ENCODE measurements at regions not wholly inside any gene's neighbourhood (a gene's known extent, or its start where the extent isn't known, plus 50 kb on each side); places are given as distances from the start of the nearest gene placed in this dataset.

DNA sequence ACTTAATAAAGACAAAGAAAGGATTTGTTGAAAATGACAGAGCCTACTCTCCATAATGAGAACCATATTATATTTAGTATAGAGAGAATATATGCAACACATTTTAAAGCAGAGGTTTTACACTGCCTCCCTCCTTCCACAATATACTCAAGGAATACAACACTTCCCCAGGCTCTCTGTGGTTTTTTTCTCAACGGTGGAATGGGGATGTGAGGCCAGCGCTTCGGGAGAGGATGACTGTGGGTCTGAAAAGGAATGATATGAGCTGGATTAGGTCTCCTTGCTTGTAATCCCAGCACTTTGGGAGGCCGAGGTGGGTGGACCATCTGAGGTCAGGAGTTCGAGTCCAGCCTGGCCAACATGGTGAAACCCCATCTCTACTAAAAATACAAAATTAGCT, 348.7 kb upstream of the KLF3 start:
- ChIA-PET CTCF (interaction anchor here (0.9 to 7.2 kb wide), 5 partner anchors 9 to 415 kb away, joined by 3 to 47 read pairs (median 4); no protein-coding TSS in a partner anchor), POLR2A (no interaction called here)
- TF ChIP-seq, protein P1, sequence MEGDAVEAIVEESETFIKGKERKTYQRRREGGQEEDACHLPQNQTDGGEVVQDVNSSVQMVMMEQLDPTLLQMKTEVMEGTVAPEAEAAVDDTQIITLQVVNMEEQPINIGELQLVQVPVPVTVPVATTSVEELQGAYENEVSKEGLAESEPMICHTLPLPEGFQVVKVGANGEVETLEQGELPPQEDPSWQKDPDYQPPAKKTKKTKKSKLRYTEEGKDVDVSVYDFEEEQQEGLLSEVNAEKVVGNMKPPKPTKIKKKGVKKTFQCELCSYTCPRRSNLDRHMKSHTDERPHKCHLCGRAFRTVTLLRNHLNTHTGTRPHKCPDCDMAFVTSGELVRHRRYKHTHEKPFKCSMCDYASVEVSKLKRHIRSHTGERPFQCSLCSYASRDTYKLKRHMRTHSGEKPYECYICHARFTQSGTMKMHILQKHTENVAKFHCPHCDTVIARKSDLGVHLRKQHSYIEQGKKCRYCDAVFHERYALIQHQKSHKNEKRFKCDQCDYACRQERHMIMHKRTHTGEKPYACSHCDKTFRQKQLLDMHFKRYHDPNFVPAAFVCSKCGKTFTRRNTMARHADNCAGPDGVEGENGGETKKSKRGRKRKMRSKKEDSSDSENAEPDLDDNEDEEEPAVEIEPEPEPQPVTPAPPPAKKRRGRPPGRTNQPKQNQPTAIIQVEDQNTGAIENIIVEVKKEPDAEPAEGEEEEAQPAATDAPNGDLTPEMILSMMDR (IDR thresholded peaks at IDR 0.05; ENCODE audit: control extremely low read depth, extremely low read depth, low read depth, missing control alignments), result no peak
- DNase-seq (ENCODE audit: extremely low spot score), result no peak

DNA sequence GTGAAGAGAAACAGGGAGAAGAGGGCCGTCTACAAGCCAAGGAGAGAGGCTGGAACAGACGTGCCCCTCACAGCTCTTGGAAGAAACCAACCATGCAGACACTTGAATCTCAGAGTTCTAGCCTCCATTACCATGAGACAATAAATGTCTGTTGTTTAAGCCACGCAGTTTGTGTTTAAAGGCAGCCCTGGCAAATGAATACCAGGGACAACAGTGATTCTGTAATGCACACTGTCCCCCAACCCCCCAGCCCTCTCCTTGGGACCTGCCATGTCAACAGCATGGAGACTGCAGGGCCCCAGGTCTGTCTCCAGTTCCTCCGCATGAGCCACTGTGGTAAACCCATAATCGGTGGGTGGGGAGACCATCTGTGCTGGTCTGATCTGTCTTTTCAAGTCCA, 348.0 kb upstream of the KLF3 start:
- POLR2A ChIA-PET, result no interaction called here
- TF ChIP-seq, protein P1 (IDR thresholded peaks at IDR 0.05; ENCODE audit: control extremely low read depth, extremely low read depth, low read depth, missing control alignments), result no peak
- DNase-seq (ENCODE audit: extremely low spot score), result no peak
- CTCF ChIA-PET, result interaction anchor here (1.6 to 7.2 kb wide), 3 partner anchors 10 to 415 kb away, joined by 4 to 47 read pairs (median 5); no protein-coding TSS in a partner anchor

- ChIA-PET CTCF (interaction anchor here (1.0 to 7.2 kb wide), 6 partner anchors 11 to 413 kb away, joined by 3 to 63 read pairs (median 4); no protein-coding TSS in a partner anchor), POLR2A (interaction anchor here (0.7 kb wide), 1 partner anchor 248 kb away, joined by 5 read pairs; no protein-coding TSS in a partner anchor)
Observed at GRCh38 chr4:38317041-38317674, 346.8 kb upstream of the KLF3 start.

DNA sequence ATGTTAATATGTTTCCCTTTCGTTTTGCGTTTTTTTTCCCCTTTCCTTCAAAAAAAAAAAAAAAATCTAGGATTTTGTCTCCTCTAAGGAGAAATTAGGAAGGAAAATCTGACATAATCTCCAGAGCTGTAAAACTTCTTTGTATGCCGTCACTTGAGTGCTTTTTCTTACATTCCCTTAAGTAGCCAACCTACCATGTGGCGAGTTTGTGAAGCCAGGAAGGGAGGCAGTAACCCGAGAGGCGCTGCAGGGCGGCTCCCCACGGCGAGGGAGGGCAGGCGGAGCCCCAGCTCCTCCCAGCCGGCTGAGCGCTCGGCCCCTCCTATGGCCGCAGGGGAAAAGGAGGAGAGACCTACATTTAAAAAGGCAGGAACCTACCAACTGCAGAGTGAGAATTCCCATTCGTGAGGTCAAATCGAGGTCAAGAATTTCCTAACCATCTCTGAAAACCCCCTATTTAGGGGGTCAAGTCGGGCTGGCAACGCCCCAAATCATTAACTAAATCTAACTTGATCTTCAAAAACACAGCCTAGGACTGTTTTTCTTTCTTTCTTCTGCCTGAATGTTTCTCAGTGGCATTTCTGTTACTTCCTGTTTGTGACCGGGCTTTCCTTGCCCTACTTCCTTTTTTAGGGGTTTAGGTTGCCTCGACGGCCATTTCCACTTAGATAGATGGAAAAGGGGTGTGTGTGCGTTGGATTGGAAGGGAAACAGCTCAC, 345.1 kb upstream of the KLF3 start:
- CTCF ChIA-PET, result interaction anchor here (0.6 to 7.2 kb wide), 49 partner anchors 9 to 815 kb away, joined by 3 to 63 read pairs (median 4); partner anchors contain the start of genes TLR1 and TLR10
- POLR2A ChIA-PET, result interaction anchor here (0.7 to 1.7 kb wide), 2 partner anchors 8 to 247 kb away, joined by 3 to 14 read pairs; no protein-coding TSS in a partner anchor
- peak; percentile 90 for DNase-seq (ENCODE audit: extremely low spot score)
- TF ChIP-seq, protein P1 (IDR thresholded peaks at IDR 0.05; ENCODE audit: control extremely low read depth, extremely low read depth, low read depth, missing control alignments), result no peak

More at GRCh38 chr4:38317041-38317674, 346.8 kb upstream of the KLF3 start:
- TF ChIP-seq, protein P1 (IDR thresholded peaks at IDR 0.05; ENCODE audit: control extremely low read depth, extremely low read depth, low read depth, missing control alignments), result no peak
- no peak for DNase-seq (ENCODE audit: extremely low spot score)

DNA sequence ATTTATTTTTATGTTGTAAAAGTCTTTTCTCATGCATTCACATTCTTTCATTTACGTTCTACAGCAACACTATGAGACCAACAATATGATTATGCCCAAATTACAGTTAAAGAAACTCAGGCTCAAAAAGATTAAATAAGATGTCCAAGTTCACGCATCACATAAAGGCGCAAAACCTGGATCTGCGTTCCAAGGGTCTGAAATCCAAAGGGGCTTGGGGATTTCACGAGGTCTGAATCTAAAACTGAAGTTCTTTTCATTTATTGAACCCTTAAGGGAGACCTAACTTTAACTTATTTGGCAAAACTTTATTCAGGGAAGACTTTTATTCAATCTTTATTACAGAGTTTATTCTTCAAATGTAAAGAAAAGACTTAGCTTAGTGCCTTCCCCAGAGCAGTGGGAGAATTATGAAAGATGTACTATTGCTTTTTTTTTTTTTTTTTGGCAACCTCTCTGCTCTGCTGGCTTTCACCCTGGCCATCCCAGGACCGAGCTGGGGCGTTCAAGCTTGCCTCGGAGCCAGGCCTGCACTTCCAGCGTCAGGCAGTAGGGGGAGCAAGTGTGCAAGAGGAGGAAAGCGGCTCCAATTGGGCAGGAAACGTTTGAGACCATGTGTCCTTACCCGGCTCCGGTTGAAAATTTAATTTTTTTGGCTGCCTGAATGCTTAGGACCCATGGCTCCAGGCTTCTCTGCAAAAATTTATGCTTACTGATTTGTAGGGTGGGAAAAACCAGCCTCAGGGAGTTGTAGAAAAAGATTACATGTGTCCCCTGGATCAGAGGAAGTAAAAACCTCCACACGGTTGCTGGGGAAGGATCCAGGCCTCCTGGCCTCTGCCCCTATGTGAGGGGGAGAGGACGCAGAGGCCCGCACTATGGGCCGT, 344.3 kb upstream of the KLF3 start:
- CTCF ChIA-PET, result interaction anchor here (0.6 to 7.2 kb wide), 66 partner anchors 9 to 815 kb away, joined by 3 to 63 read pairs (median 4); partner anchors contain the start of genes TLR1 and TLR10
- TF ChIP-seq, protein P1 (IDR thresholded peaks at IDR 0.05; ENCODE audit: control extremely low read depth, extremely low read depth, low read depth, missing control alignments), result peak; percentile 98
- peak; percentile 85 for DNase-seq (ENCODE audit: extremely low spot score)
- POLR2A ChIA-PET, result interaction anchor here (0.6 to 1.7 kb wide), 3 partner anchors 9 to 204 kb away, joined by 4 to 14 read pairs (median 5); no protein-coding TSS in a partner anchor

All from GM10248 (cell line).